HL-60 (cell line): ENCODE measurements at regions not wholly inside any gene's neighbourhood (a gene's known extent, or its start where the extent isn't known, plus 50 kb on each side); places are given as distances from the start of the nearest gene placed in this dataset.

Experiments used
- POLR2AphosphoS5 ChIP-seq: IDR thresholded peaks from 2 replicates; pipeline ENCODE4 v1.6.1; 2012; ENCODE audit warnings: low read depth
- TF ChIP-seq, protein P1 (sequence below): IDR thresholded peaks from one replicate; pipeline ENCODE4 v1.5.1; 2011; ENCODE audit warnings: low read length, control low read depth, inconsistent platforms; ENCODE audit not compliant: insufficient read depth

DNA sequence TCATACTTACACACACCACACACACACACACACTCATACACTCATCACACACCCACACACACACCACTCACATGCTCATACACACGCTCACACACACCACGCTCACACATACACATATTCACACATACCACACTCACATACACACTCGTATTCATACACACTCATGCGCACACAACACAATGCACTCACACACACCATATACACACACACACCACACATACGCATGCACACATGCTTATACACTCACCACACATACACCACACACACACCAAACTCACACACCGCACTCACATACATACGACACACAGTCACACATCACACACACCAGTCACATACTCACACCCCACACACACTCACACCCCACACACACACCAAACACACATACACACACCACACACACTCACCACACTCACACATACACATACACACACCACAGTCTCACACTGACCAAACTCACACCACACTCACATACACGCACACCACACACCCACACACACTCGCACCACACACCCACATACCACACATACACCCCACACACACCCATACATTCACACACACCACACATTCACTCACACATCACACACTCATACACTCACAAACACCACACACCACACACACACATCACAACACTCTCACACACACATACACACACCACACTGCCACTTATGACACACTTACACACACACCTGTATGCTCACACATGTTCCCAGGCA is 88.9 kb downstream of the IRX5 start:
- TF ChIP-seq POLR2AphosphoS5 = no peak
- TF ChIP-seq, protein P1, sequence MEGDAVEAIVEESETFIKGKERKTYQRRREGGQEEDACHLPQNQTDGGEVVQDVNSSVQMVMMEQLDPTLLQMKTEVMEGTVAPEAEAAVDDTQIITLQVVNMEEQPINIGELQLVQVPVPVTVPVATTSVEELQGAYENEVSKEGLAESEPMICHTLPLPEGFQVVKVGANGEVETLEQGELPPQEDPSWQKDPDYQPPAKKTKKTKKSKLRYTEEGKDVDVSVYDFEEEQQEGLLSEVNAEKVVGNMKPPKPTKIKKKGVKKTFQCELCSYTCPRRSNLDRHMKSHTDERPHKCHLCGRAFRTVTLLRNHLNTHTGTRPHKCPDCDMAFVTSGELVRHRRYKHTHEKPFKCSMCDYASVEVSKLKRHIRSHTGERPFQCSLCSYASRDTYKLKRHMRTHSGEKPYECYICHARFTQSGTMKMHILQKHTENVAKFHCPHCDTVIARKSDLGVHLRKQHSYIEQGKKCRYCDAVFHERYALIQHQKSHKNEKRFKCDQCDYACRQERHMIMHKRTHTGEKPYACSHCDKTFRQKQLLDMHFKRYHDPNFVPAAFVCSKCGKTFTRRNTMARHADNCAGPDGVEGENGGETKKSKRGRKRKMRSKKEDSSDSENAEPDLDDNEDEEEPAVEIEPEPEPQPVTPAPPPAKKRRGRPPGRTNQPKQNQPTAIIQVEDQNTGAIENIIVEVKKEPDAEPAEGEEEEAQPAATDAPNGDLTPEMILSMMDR = no peak
